NK-92 treated with Interleukin-12 subunit alpha and Interleukin-12 subunit beta, amount 100 ng/mL, for 24 hours (cell line): ENCODE measurements at regions not wholly inside any gene's neighbourhood (a gene's known extent, or its start where the extent isn't known, plus 50 kb on each side); places are given as distances from the start of the nearest gene placed in this dataset.
"Not testable (repeated sequence)": the region's sequence is repeated elsewhere in the genome, so short reads cannot be mapped to it uniquely, and the experiment has no call there.

ENCODE experiments used
- DNase-seq: peaks from one replicate; lab custom pipeline; 2025; lab: John Stamatoyannopoulos, UW

- no peak for DNase-seq
Observed at GRCh38 chr16:14384745-14385144, 245.3 kb downstream of the PARN start.

GRCh38 chr16:14383844-14384243, 246.2 kb downstream of the PARN start:
- not testable (repeated sequence) for DNase-seq

GRCh38 chr16:14378689-14379467, 251.2 kb downstream of the PARN start:
- DNase-seq, result no peak

- no peak for DNase-seq
Observed at GRCh38 chr16:14378131-14378551, 251.9 kb downstream of the PARN start.

- DNase-seq, result no peak
Observed at GRCh38 chr16:14377326-14377725, 252.7 kb downstream of the PARN start.

- no peak for DNase-seq
Observed at GRCh38 chr16:14375132-14375491, 254.9 kb downstream of the PARN start.

- no peak for DNase-seq
Observed at GRCh38 chr16:14374451-14375131, 255.5 kb downstream of the PARN start.

GRCh38 chr16:14373896-14374295, 256.2 kb downstream of the PARN start:
- no peak for DNase-seq

GRCh38 chr16:14373406-14373805, 256.7 kb downstream of the PARN start:
- DNase-seq, result no peak

GRCh38 chr16:14372471-14372870, 257.6 kb downstream of the PARN start:
- DNase-seq, result no peak

- no peak for DNase-seq
Observed at GRCh38 chr16:14371778-14372431, 258.2 kb downstream of the PARN start.

- no peak for DNase-seq
Observed at GRCh38 chr16:14370736-14371234, 259.3 kb downstream of the PARN start.

- DNase-seq, result no peak
Observed at GRCh38 chr16:14369734-14370598, 260.1 kb downstream of the PARN start.

- no peak for DNase-seq
Observed at GRCh38 chr16:14368399-14368798, 261.7 kb downstream of the PARN start.

GRCh38 chr16:14366974-14367707, 262.9 kb downstream of the PARN start:
- DNase-seq, result no peak

- no peak for DNase-seq
Observed at GRCh38 chr16:14366447-14366846, 263.6 kb downstream of the PARN start.

- no peak for DNase-seq
Observed at GRCh38 chr16:14365200-14365851, 264.7 kb downstream of the PARN start.

- DNase-seq, result no peak
Observed at GRCh38 chr16:14364386-14365199, 265.5 kb downstream of the PARN start.

GRCh38 chr16:14364112-14364385, 266.0 kb downstream of the PARN start:
- DNase-seq, result no peak

GRCh38 chr16:14362774-14363371, 267.2 kb downstream of the PARN start:
- DNase-seq, result no peak
